HL-60 (cell line): ENCODE measurements at regions not wholly inside any gene's neighbourhood (a gene's known extent, or its start where the extent isn't known, plus 50 kb on each side); places are given as distances from the start of the nearest gene placed in this dataset.

Experiments used
- GABPA ChIP-seq: IDR thresholded peaks from 2 replicates; pipeline ENCODE4 v1.6.1; 2012; ENCODE audit warnings: low read depth
- TF ChIP-seq, protein P1 (sequence below): IDR thresholded peaks from one replicate; pipeline ENCODE4 v1.5.1; 2011; ENCODE audit warnings: low read length, control low read depth, inconsistent platforms; ENCODE audit not compliant: insufficient read depth

DNA sequence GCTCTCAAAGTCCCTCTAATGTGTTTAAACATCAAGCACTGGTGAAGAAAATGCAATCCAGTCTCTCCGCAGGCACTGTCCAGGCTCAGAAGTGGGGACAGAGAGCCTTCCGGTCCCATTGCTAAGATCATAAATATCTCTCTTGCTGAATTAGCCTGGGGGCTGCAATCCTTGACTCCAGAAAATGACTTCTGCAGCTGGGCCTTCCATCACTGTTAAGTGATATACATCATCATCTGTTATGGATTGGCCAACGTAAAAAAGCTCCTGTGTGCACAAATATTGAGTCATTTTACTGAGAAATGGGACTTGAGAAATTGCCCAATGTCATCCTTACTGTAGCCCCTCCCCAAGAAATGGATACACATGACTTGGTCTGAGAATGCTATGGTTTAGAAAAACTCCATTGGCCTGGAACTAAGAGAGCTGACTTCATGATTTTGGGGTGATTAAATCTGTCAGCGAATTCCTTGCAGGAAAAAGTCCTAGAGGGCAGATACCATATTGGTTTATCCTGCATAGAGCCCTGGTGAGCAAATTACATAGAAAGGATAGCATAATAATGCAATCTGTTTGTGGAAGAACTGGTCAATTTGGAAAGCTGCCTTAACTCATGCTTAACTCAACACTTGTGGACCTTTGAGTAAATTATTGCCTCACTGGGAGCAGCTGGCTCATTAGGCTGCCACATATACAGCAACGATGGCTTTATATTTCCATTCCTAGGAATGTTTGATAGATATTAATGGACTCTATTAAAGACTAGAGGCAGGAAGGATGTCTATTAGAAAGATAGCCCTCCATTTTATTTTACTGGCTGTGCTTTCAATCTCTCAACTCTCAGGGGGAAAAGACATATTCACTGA, 346.1 kb downstream of the GBA3 start:
- TF ChIP-seq, protein P1, sequence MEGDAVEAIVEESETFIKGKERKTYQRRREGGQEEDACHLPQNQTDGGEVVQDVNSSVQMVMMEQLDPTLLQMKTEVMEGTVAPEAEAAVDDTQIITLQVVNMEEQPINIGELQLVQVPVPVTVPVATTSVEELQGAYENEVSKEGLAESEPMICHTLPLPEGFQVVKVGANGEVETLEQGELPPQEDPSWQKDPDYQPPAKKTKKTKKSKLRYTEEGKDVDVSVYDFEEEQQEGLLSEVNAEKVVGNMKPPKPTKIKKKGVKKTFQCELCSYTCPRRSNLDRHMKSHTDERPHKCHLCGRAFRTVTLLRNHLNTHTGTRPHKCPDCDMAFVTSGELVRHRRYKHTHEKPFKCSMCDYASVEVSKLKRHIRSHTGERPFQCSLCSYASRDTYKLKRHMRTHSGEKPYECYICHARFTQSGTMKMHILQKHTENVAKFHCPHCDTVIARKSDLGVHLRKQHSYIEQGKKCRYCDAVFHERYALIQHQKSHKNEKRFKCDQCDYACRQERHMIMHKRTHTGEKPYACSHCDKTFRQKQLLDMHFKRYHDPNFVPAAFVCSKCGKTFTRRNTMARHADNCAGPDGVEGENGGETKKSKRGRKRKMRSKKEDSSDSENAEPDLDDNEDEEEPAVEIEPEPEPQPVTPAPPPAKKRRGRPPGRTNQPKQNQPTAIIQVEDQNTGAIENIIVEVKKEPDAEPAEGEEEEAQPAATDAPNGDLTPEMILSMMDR = no peak
- TF ChIP-seq GABPA = no peak
